GM12878 (cell line): ENCODE measurements at regions not wholly inside any gene's neighbourhood (a gene's known extent, or its start where the extent isn't known, plus 50 kb on each side); places are given as distances from the start of the nearest gene placed in this dataset.

ENCODE experiments used
- ATAC-seq: fragments of 200-7000 bp; cut with Tn5 transposase; 3 replicates; pipeline ENCODE4 v1.9.1; 2020; ENCODE audit warnings: mild to moderate bottlenecking, moderate library complexity
- BruUV-seq: library from RNA; stranded (reverse); fragments of 400-500 nt; replicated peaks from 2 replicates; lab custom pipeline; 2021; lab: Mats Ljungman, UMichigan
- CTCF ChIA-PET: fragments of 300-600 bp; sonication (Branson Sonifier 250); formaldehyde crosslinking; extraction: SDS; loops from one replicate; lab custom pipeline; 2021; ENCODE audit warnings: inconsistent platforms; lab: Yijun Ruan, JAX
- POLR2A ChIA-PET: fragments of 350-600 bp; formaldehyde crosslinking; extraction: SDS; loops from one replicate; lab custom pipeline; 2021; ENCODE audit warnings: inconsistent platforms; lab: Charles Lee
- RAD21 ChIA-PET: fragments of 300-600 bp; sonication (Branson Sonifier 250); formaldehyde crosslinking; loops from one replicate; lab custom pipeline; 2023; ENCODE audit warnings: antibody characterized with exemption; ENCODE audit not compliant: unreplicated experiment; lab: Charles Lee
- SMC1A ChIA-PET: fragments of 300-600 bp; sonication (Branson Sonifier 250); formaldehyde crosslinking; loops from one replicate; lab custom pipeline; 2023; ENCODE audit not compliant: unreplicated experiment, uncharacterized antibody; lab: Charles Lee
- DNase-seq: peaks from one replicate; pipeline ENCODE4 v3.0.0-alpha.2; 2011; ENCODE audit warnings: low read depth, low spot score
- FAIRE-seq: peaks from 3 replicates; lab custom pipeline; 2011; peaks lifted over from hg19 to GRCh38; lab: Jason Lieb, UNC
- H2AFZ ChIP-seq: 2 replicates; pipeline ENCODE4 v1.6.0; 2011; ENCODE audit warnings: low read depth, low read length, control low read depth; ENCODE audit not compliant: control insufficient read depth
- H3K27ac ChIP-seq: 2 replicates; pipeline ENCODE4 v1.5.1; 2011; ENCODE audit warnings: control low read depth; ENCODE audit not compliant: control insufficient read depth, insufficient read depth
- H3K27me3 ChIP-seq, 2 experiments: replicated peaks in 1 of 2; 2 replicates each; pipeline versions ENCODE4 v1.6.0 to v1.6.1; 2011; ENCODE audit warnings: low read length in 1 of 2; ENCODE audit not compliant: control insufficient read depth in 2 of 2, insufficient read depth in 2 of 2
- H3K36me3 ChIP-seq, 2 experiments: 2 replicates each; pipeline ENCODE4 v1.5.1; 2011; ENCODE audit warnings: low read length in 1 of 2; ENCODE audit not compliant: control insufficient read depth in 2 of 2, insufficient read depth in 2 of 2
- H3K4me1 ChIP-seq: 2 replicates; pipeline ENCODE4 v1.6.1; 2011; ENCODE audit warnings: mild to moderate bottlenecking, low read length, moderate library complexity, mixed read lengths; ENCODE audit not compliant: control insufficient read depth, insufficient read depth
- H3K4me2 ChIP-seq: 2 replicates; pipeline ENCODE4 v1.6.0; 2011; ENCODE audit warnings: control low read depth; ENCODE audit not compliant: control insufficient read depth, insufficient read depth
- H3K4me3 ChIP-seq: fragments of 200-600 bp; sonication (generic); 2 replicates; pipeline ENCODE4 v1.5.1; 2016
- H3K79me2 ChIP-seq: 2 replicates; pipeline ENCODE4 v1.6.0; 2011; ENCODE audit warnings: low read length; ENCODE audit not compliant: control insufficient read depth, insufficient read depth
- H3K9ac ChIP-seq: 2 replicates; pipeline ENCODE4 v1.8.0; 2011; ENCODE audit warnings: low read length, control low read depth, mixed read lengths; ENCODE audit not compliant: control insufficient read depth, insufficient read depth
- H3K9me3 ChIP-seq: replicated peaks from 3 replicates; pipeline ENCODE4 v1.5.1; 2011; ENCODE audit warnings: mild to moderate bottlenecking, low read length; ENCODE audit not compliant: control insufficient read depth, insufficient read depth
- H4K20me1 ChIP-seq: 2 replicates; pipeline ENCODE4 v1.6.0; 2011; ENCODE audit not compliant: control insufficient read depth, insufficient read depth
- CBX5 ChIP-seq: sonication (generic); IDR thresholded peaks from 2 replicates; pipeline ENCODE4 v1.6.1; 2016; ENCODE audit warnings: low read depth, moderate library complexity, mild to moderate bottlenecking, inconsistent platforms
- E4F1 ChIP-seq: fragments of 450-650 bp; IDR thresholded peaks from 2 replicates; pipeline ENCODE4 v1.6.1; 2018; ENCODE audit warnings: borderline replicate concordance, mild to moderate bottlenecking; ENCODE audit not compliant: partially characterized antibody
- FOXK2 ChIP-seq: fragments of 450-650 bp; IDR thresholded peaks from 2 replicates; pipeline ENCODE4 v1.6.1; 2017; ENCODE audit warnings: mild to moderate bottlenecking, moderate library complexity
- FOXM1 ChIP-seq: IDR thresholded peaks from 2 replicates; pipeline ENCODE4 v1.6.1; 2012; ENCODE audit warnings: low read depth, mild to moderate bottlenecking, inconsistent platforms, low read length, moderate library complexity
- IKZF2 ChIP-seq, 2 experiments: fragments of 450-650 bp; IDR thresholded peaks; 2 replicates each; pipeline ENCODE4 v1.6.1; 2017; ENCODE audit warnings: mild to moderate bottlenecking in 2 of 2, moderate library complexity in 2 of 2
- JUND ChIP-seq: IDR thresholded peaks from 2 replicates; pipeline ENCODE4 v1.6.1; 2012; ENCODE audit warnings: low read depth, mild to moderate bottlenecking, low read length, improper control_type of control experiment, moderate library complexity
- MLLT1 ChIP-seq: fragments of 450-650 bp; IDR thresholded peaks from 2 replicates; pipeline ENCODE4 v1.6.1; 2016; ENCODE audit warnings: mild to moderate bottlenecking
- MTA3 ChIP-seq: IDR thresholded peaks from 2 replicates; pipeline ENCODE4 v1.6.1; 2012; ENCODE audit warnings: low read length, inconsistent platforms, borderline replicate concordance
- NR2C2 ChIP-seq: IDR thresholded peaks from 2 replicates; pipeline ENCODE4 v1.6.1; 2011; ENCODE audit warnings: borderline replicate concordance, low read depth; ENCODE audit not compliant: control insufficient read depth, insufficient read length
- PML ChIP-seq: IDR thresholded peaks from 2 replicates; pipeline ENCODE4 v1.6.1; 2012; ENCODE audit warnings: low read length, inconsistent platforms
- RFX5 ChIP-seq: IDR thresholded peaks from 2 replicates; pipeline ENCODE4 v1.6.1; 2011; ENCODE audit warnings: low read depth, low read length, improper control_type of control experiment
- SMAD1 ChIP-seq: fragments of 450-650 bp; IDR thresholded peaks from 2 replicates; pipeline ENCODE4 v1.6.1; 2018; ENCODE audit warnings: mild to moderate bottlenecking, low read depth; ENCODE audit not compliant: partially characterized antibody
- SRF ChIP-seq, 2 experiments: IDR thresholded peaks; 2 replicates each; pipeline ENCODE4 v1.6.1; 2011; ENCODE audit warnings: low read depth in 2 of 2, low read length in 2 of 2, mild to moderate bottlenecking in 1 of 2, moderate library complexity in 1 of 2
- SUZ12 ChIP-seq: fragments of 200-600 bp; sonication (generic); IDR thresholded peaks from one replicate; pipeline ENCODE4 v1.6.1; 2018; ENCODE audit warnings: antibody characterized with exemption, mild to moderate bottlenecking; ENCODE audit not compliant: unreplicated experiment
- ZBED1 ChIP-seq: IDR thresholded peaks from 2 replicates; pipeline ENCODE4 v1.6.1; 2016; ENCODE audit warnings: borderline replicate concordance
- ZNF384 ChIP-seq: IDR thresholded peaks from 2 replicates; pipeline ENCODE4 v1.6.1; 2012; ENCODE audit warnings: low read depth, mild to moderate bottlenecking, low read length, improper control_type of control experiment, borderline replicate concordance
- WGBS: methylation state at CpG from one replicate; pipeline ENCODE4 v1.1.6; 2016; ENCODE audit warnings: low lambda C conversion rate; ENCODE audit not compliant: insufficient replicate concordance, insufficient coverage; ENCODE audit errors: missing lambda C conversion rate; 5-methylcytosine and 5-hydroxymethylcytosine counted together
- in situ Hi-C: fragments of 300-500 bp; cut with MboI; formaldehyde crosslinking; loops from 9 replicates; pipeline ENCODE4 v1.14.3; 2018; ENCODE audit warnings: mixed read lengths
- intact Hi-C: fragments of 100-400 bp; cut with micrococcal nuclease; formaldehyde crosslinking; loops from one replicate; pipeline ENCODE4 v1.14.2; 2022; ENCODE audit not compliant: unreplicated experiment
- TF ChIP-seq, protein P1 (sequence below): IDR thresholded peaks from 2 replicates; pipeline ENCODE4 v1.6.1; 2012; ENCODE audit warnings: low read depth, low read length, improper control_type of control experiment

GRCh38 chr12:83971781-83972180, 940.8 kb downstream of the SLC6A15 start:
- ChIA-PET POLR2A (no interaction called here), CTCF (no interaction called here), RAD21 (no interaction called here), SMC1A (interaction anchor here (0.7 kb wide), 1 partner anchor 13 kb away, joined by 3 read pairs; no protein-coding TSS in a partner anchor)
- intact Hi-C loops, result no loop called here
- DNase-seq (no peak), FAIRE-seq (no peak), ATAC-seq (no peak)
- in situ Hi-C loops, result no loop called here
- H3K27ac ChIP-seq, result no peak overlapping the region
- H3K4me2 ChIP-seq, result no peak overlapping the region
- H3K36me3 ChIP-seq, result no peaks in the 10 kb centered on the region
- H4K20me1 ChIP-seq, result no peaks in the 10 kb centered on the region
- TF ChIP-seq RFX5 (no peak), SRF (IDR thresholded peaks at IDR 0.05; ENCODE audit: low read depth in 2 of 2, low read length in 2 of 2) (no peak), MTA3 (no peak), MLLT1 (no peak), ZBED1 (no peak), NR2C2 (no peak), SMAD1 (no peak), PML (no peak), E4F1 (no peak), CBX5 (no peak), IKZF2 (IDR thresholded peaks at IDR 0.05) (no peak), ZNF384 (no peak), FOXM1 (no peak), FOXK2 (no peak), SUZ12 (no peak), JUND (no peak)
- TF ChIP-seq, protein P1, sequence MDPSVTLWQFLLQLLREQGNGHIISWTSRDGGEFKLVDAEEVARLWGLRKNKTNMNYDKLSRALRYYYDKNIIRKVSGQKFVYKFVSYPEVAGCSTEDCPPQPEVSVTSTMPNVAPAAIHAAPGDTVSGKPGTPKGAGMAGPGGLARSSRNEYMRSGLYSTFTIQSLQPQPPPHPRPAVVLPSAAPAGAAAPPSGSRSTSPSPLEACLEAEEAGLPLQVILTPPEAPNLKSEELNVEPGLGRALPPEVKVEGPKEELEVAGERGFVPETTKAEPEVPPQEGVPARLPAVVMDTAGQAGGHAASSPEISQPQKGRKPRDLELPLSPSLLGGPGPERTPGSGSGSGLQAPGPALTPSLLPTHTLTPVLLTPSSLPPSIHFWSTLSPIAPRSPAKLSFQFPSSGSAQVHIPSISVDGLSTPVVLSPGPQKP, result no peak
- no peaks in the 10 kb centered on the region for H3K9me3 ChIP-seq
- no peak overlapping the region for H2AFZ ChIP-seq
- H3K27me3 ChIP-seq, result no peaks in the 10 kb centered on the region
- H3K79me2 ChIP-seq, result no peaks in the 10 kb centered on the region
- H3K4me1 ChIP-seq, result no peaks in the 10 kb centered on the region
- no TSS peak for BruUV-seq
- no peak overlapping the region for H3K9ac ChIP-seq
- WGBS, result 0% methylated on average over 3 of the region's 3 CpGs
- H3K4me3 ChIP-seq, result no peak overlapping the region
